ENCODE measurements at regions not wholly inside any gene's neighbourhood (a gene's known extent, or its start where the extent isn't known, plus 50 kb on each side); places are given as distances from the start of the nearest gene placed in this dataset.

GRCh38 chr9:88811511-88811910 is 179.8 kb upstream of the S1PR3 start:
- Histone ChIP-seq H3K36me3 (ENCODE audit: control insufficient read depth in 1 of 2, insufficient read depth in 2 of 2, low read length in 2 of 2) (no peaks in the 10 kb centered on the region), H3K27me3 (ENCODE audit: low read depth, low read length) (no peaks in the 10 kb centered on the region), H3K27ac (ENCODE audit: low read length) (no peak overlapping the region), H3K4me1 (ENCODE audit: control insufficient read depth in 1 of 2, insufficient read depth in 2 of 2, low read length in 2 of 2) (peaks cover 0 to 12% of the 10 kb centered on the region in 2 donors), H3K4me3 (ENCODE audit: low read depth in 1 of 2, low read length in 2 of 2) (no peak overlapping the region), H3K9me3 (ENCODE audit: control insufficient read depth in 1 of 2, low read length in 2 of 2) (no peaks in the 10 kb centered on the region)

GRCh38 chr9:88812938-88813637 is 178.2 kb upstream of the S1PR3 start:
- H3K27ac ChIP-seq (ENCODE audit: low read length) = no peak overlapping the region
- H3K4me1 ChIP-seq (ENCODE audit: control insufficient read depth in 1 of 2, insufficient read depth in 2 of 2, low read length in 2 of 2) = peaks cover 0 to 12% of the 10 kb centered on the region in 2 donors
- no peaks in the 10 kb centered on the region for H3K36me3 ChIP-seq (ENCODE audit: control insufficient read depth in 1 of 2, insufficient read depth in 2 of 2, low read length in 2 of 2)
- no peak overlapping the region for H3K4me3 ChIP-seq (ENCODE audit: low read depth in 1 of 2, low read length in 2 of 2)
- H3K9me3 ChIP-seq (ENCODE audit: control insufficient read depth in 1 of 2, low read length in 2 of 2) = no peaks in the 10 kb centered on the region
- no peaks in the 10 kb centered on the region for H3K27me3 ChIP-seq (ENCODE audit: low read depth, low read length)

DNA sequence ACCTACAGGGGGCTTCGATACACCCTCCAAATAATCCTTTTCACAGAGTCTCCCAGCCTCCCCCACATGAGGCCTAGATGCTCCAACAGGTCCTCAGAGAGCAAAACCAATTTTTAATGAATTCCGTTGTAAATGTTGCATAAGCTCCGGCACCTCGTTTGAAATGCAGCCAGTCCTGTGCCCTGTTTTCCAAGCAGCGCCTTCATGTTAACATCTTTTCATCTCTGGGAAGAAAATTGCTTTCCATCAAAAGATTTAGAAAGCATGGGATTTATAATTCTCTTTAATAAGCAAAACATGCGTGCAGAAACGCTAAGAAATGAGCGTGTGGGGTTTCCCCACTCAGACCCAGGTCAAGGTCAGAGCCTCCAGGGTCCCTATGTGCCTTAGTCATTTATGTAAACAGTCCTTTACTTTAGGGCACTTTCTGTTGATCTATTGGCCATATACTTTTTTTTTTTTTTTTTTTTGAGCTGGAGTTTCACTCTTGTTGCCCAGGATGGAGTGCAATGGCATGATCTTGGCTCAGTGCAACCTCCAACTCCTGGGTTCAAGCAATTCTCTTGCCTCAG is 177.5 kb upstream of the S1PR3 start:
- H3K9me3 ChIP-seq (ENCODE audit: control insufficient read depth in 1 of 2, low read length in 2 of 2) = no peaks in the 10 kb centered on the region
- no peak overlapping the region for H3K4me3 ChIP-seq (ENCODE audit: low read depth in 1 of 2, low read length in 2 of 2)
- H3K4me1 ChIP-seq (ENCODE audit: control insufficient read depth in 1 of 2, insufficient read depth in 2 of 2, low read length in 2 of 2) = peaks cover 0 to 12% of the 10 kb centered on the region in 2 donors
- no peak overlapping the region for H3K27ac ChIP-seq (ENCODE audit: low read length)
- no peaks in the 10 kb centered on the region for H3K27me3 ChIP-seq (ENCODE audit: low read depth, low read length)
- H3K36me3 ChIP-seq (ENCODE audit: control insufficient read depth in 1 of 2, insufficient read depth in 2 of 2, low read length in 2 of 2) = no peaks in the 10 kb centered on the region

DNA sequence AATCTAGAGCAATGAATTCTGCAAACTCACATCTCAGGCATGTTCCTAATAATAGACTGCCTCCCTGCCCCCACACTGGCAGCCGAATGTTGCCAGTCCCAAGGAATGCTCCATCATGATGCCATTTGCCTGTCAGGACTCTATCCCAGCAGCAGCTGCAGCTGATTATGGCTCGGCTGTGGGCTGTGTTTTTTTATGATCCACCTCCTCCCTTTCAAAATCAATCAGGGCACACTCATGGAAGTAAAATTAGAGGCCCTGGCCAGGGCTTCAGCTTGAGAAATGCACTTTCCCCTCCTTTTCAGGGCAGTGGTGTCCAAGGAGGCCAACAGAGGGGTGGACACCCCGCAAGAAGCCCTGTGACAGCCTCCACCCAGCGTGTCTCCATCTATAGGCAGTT is 176.7 kb upstream of the S1PR3 start:
- Histone ChIP-seq H3K36me3 (ENCODE audit: control insufficient read depth in 1 of 2, insufficient read depth in 2 of 2, low read length in 2 of 2) (no peaks in the 10 kb centered on the region), H3K27me3 (ENCODE audit: low read depth, low read length) (no peaks in the 10 kb centered on the region), H3K4me1 (ENCODE audit: control insufficient read depth in 1 of 2, insufficient read depth in 2 of 2, low read length in 2 of 2) (peaks cover 0 to 12% of the 10 kb centered on the region in 2 donors), H3K27ac (ENCODE audit: low read length) (no peak overlapping the region), H3K4me3 (ENCODE audit: low read depth in 1 of 2, low read length in 2 of 2) (no peak overlapping the region), H3K9me3 (ENCODE audit: control insufficient read depth in 1 of 2, low read length in 2 of 2) (no peaks in the 10 kb centered on the region)

DNA sequence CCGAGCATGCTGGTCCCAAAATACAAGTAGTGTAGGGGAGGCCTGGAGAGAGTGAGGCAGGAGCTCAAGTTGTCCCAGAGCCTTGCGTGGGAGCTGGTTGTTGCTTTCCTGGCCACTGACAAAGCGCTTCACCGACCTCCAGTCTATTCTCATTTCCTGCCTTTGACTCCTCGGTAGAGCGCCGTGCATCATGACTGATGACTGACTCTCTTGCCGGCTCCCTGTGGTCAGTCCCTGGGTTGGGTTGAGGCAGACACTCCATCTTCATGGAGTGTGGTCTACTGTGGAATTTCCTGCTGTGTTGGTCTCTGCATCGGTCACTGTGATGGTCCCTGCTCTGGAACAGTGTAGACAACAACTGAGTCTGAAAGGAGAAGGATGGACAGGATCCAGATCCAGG is 175.1 kb upstream of the S1PR3 start:
- no peaks in the 10 kb centered on the region for H3K9me3 ChIP-seq (ENCODE audit: control insufficient read depth in 1 of 2, low read length in 2 of 2)
- no peak overlapping the region for H3K4me3 ChIP-seq (ENCODE audit: low read depth in 1 of 2, low read length in 2 of 2)
- H3K4me1 ChIP-seq (ENCODE audit: control insufficient read depth in 1 of 2, insufficient read depth in 2 of 2, low read length in 2 of 2) = peaks cover 0 to 12% of the 10 kb centered on the region in 2 donors
- H3K27me3 ChIP-seq (ENCODE audit: low read depth, low read length) = no peaks in the 10 kb centered on the region
- no peak overlapping the region for H3K27ac ChIP-seq (ENCODE audit: low read length)
- no peaks in the 10 kb centered on the region for H3K36me3 ChIP-seq (ENCODE audit: control insufficient read depth in 1 of 2, insufficient read depth in 2 of 2, low read length in 2 of 2)

DNA sequence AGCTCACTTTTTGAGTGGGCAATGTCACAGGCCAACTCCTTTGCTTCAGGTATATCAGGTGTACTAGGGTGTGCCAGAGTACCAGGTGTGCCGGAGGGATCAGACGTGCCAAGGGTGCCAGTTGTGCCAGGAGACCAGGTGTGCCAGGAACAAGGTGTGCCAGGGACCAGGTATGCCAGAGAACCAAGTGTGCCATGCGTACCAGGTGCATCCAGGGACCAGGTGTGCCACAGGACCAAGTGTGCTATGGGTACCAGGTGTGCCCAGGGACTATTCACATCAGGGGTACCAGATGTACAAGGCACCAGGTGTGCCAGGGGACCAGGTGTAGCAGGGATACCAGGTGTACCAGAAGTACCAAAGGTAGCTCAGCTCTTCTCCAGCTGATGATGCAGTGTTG is 174.7 kb upstream of the S1PR3 start:
- no peaks in the 10 kb centered on the region for H3K36me3 ChIP-seq (ENCODE audit: control insufficient read depth in 1 of 2, insufficient read depth in 2 of 2, low read length in 2 of 2)
- no peaks in the 10 kb centered on the region for H3K9me3 ChIP-seq (ENCODE audit: control insufficient read depth in 1 of 2, low read length in 2 of 2)
- no peak overlapping the region for H3K27ac ChIP-seq (ENCODE audit: low read length)
- H3K4me3 ChIP-seq (ENCODE audit: low read depth in 1 of 2, low read length in 2 of 2) = no peak overlapping the region
- H3K27me3 ChIP-seq (ENCODE audit: low read depth, low read length) = no peaks in the 10 kb centered on the region
- peaks cover 0 to 12% of the 10 kb centered on the region in 2 donors for H3K4me1 ChIP-seq (ENCODE audit: control insufficient read depth in 1 of 2, insufficient read depth in 2 of 2, low read length in 2 of 2)

- no peak overlapping the region for H3K27ac ChIP-seq (ENCODE audit: low read length)
- no peaks in the 10 kb centered on the region for H3K9me3 ChIP-seq (ENCODE audit: control insufficient read depth in 1 of 2, low read length in 2 of 2)
- peaks cover 0 to 12% of the 10 kb centered on the region in 2 donors for H3K4me1 ChIP-seq (ENCODE audit: control insufficient read depth in 1 of 2, insufficient read depth in 2 of 2, low read length in 2 of 2)
- H3K4me3 ChIP-seq (ENCODE audit: low read depth in 1 of 2, low read length in 2 of 2) = no peak overlapping the region
- no peaks in the 10 kb centered on the region for H3K27me3 ChIP-seq (ENCODE audit: low read depth, low read length)
- no peaks in the 10 kb centered on the region for H3K36me3 ChIP-seq (ENCODE audit: control insufficient read depth in 1 of 2, insufficient read depth in 2 of 2, low read length in 2 of 2)
Observed at GRCh38 chr9:88817628-88818027, 173.6 kb upstream of the S1PR3 start.

DNA sequence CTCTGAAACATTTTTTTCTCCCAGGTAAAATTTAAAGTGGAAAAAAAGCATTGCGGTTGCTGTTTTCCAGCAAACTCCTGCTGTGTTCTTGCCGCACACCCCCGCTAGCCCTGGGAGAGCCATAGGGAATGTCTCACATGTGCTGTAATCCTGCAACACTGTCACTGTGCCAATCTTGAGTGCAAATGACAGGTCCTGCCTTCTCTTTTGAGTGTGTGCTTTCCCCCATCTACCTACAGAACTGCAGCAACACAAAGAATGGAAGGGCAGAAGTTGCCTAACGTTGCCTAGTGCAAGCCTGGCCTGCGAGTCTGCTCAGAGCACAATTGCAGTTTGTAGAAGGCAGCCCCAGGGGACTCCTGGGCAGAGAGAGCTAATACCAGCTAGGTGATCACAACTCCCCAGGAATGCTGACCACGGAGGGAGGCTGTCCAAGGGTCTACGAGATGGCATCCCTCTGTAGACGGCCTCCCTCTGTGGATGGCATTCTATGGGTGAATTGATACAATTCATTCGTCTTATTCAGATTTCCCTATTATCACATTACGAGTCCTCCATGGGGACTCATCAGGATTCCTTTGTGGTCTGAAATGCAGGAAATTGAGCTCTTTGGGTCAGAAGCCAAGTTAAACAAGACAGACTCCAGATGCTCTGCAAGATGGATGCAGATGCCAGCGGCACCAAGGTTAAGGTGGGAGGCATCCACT is 172.6 kb upstream of the S1PR3 start:
- Histone ChIP-seq H3K4me3 (ENCODE audit: low read depth in 1 of 2, low read length in 2 of 2) (no peak overlapping the region), H3K9me3 (ENCODE audit: control insufficient read depth in 1 of 2, low read length in 2 of 2) (no peaks in the 10 kb centered on the region), H3K4me1 (ENCODE audit: control insufficient read depth in 1 of 2, insufficient read depth in 2 of 2, low read length in 2 of 2) (peaks cover 0 to 12% of the 10 kb centered on the region in 2 donors), H3K27ac (ENCODE audit: low read length) (no peak overlapping the region), H3K36me3 (ENCODE audit: control insufficient read depth in 1 of 2, insufficient read depth in 2 of 2, low read length in 2 of 2) (no peaks in the 10 kb centered on the region), H3K27me3 (ENCODE audit: low read depth, low read length) (no peaks in the 10 kb centered on the region)

GRCh38 chr9:88819476-88819875 is 171.8 kb upstream of the S1PR3 start:
- H3K36me3 ChIP-seq (ENCODE audit: control insufficient read depth in 1 of 2, insufficient read depth in 2 of 2, low read length in 2 of 2) = no peaks in the 10 kb centered on the region
- no peak overlapping the region for H3K27ac ChIP-seq (ENCODE audit: low read length)
- no peaks in the 10 kb centered on the region for H3K9me3 ChIP-seq (ENCODE audit: control insufficient read depth in 1 of 2, low read length in 2 of 2)
- no peak overlapping the region for H3K4me3 ChIP-seq (ENCODE audit: low read depth in 1 of 2, low read length in 2 of 2)
- H3K27me3 ChIP-seq (ENCODE audit: low read depth, low read length) = no peaks in the 10 kb centered on the region
- peaks cover 0 to 7% of the 10 kb centered on the region in 2 donors for H3K4me1 ChIP-seq (ENCODE audit: control insufficient read depth in 1 of 2, insufficient read depth in 2 of 2, low read length in 2 of 2)

DNA sequence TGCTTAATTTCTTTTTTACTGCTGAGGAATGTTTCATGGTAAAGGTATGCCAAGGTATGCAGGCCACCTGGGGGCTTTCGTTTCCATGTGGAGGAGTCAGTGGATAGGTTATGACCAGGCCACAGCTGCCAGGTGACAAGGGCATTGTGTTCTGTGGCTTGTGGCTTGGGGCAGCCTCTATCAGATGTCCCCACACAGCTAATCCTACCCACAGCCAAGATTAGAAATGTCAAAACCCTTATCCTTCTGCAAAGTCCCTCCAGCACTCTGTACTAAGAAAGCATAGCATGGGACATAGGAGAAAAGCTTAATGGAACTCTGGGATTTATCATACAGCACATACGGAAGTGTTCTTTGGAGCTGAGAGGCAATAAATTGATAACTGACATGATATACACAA is 171.2 kb upstream of the S1PR3 start:
- H3K27me3 ChIP-seq (ENCODE audit: low read depth, low read length) = no peaks in the 10 kb centered on the region
- no peaks in the 10 kb centered on the region for H3K36me3 ChIP-seq (ENCODE audit: control insufficient read depth in 1 of 2, insufficient read depth in 2 of 2, low read length in 2 of 2)
- no peaks in the 10 kb centered on the region for H3K9me3 ChIP-seq (ENCODE audit: control insufficient read depth in 1 of 2, low read length in 2 of 2)
- H3K4me1 ChIP-seq (ENCODE audit: control insufficient read depth in 1 of 2, insufficient read depth in 2 of 2, low read length in 2 of 2) = peaks cover 0 to 2% of the 10 kb centered on the region in 2 donors
- H3K27ac ChIP-seq (ENCODE audit: low read length) = no peak overlapping the region
- H3K4me3 ChIP-seq (ENCODE audit: low read depth in 1 of 2, low read length in 2 of 2) = no peak overlapping the region

- Histone ChIP-seq H3K27ac (ENCODE audit: low read length) (no peak overlapping the region), H3K9me3 (ENCODE audit: control insufficient read depth in 1 of 2, low read length in 2 of 2) (no peaks in the 10 kb centered on the region), H3K4me1 (ENCODE audit: control insufficient read depth in 1 of 2, insufficient read depth in 2 of 2, low read length in 2 of 2) (no peaks in the 10 kb centered on the region), H3K4me3 (ENCODE audit: low read depth in 1 of 2, low read length in 2 of 2) (no peak overlapping the region), H3K36me3 (ENCODE audit: control insufficient read depth in 1 of 2, insufficient read depth in 2 of 2, low read length in 2 of 2) (no peaks in the 10 kb centered on the region), H3K27me3 (ENCODE audit: low read depth, low read length) (no peaks in the 10 kb centered on the region)
Observed at GRCh38 chr9:88821033-88821745, 170.1 kb upstream of the S1PR3 start.

Measured in muscle layer of duodenum (tissue), 2 donors.